HepG2 (cell line): ENCODE measurements at regions not wholly inside any gene's neighbourhood (a gene's known extent, or its start where the extent isn't known, plus 50 kb on each side); places are given as distances from the start of the nearest gene placed in this dataset.

ENCODE experiments used
- ATAC-seq: fragments of 200-7000 bp; cut with Tn5 transposase; 3 replicates; pipeline ENCODE4 v1.9.1; 2020; ENCODE audit warnings: mild to moderate bottlenecking, moderate library complexity
- BruUV-seq: library from RNA; stranded (reverse); fragments of 400-500 nt; replicated peaks from 2 replicates; lab custom pipeline; 2021; lab: Mats Ljungman, UMichigan
- CTCF ChIA-PET: fragments of 300-600 bp; formaldehyde crosslinking; extraction: SDS; loops from one replicate; lab custom pipeline; 2021; ENCODE audit warnings: low total read pairs, inconsistent platforms, low intra/inter-chr PET ratio; lab: Yijun Ruan, JAX
- POLR2A ChIA-PET: fragments of 350-600 bp; sonication (Branson Sonifier 250); formaldehyde crosslinking; loops from one replicate; lab custom pipeline; 2020; ENCODE audit warnings: antibody characterized with exemption, inconsistent platforms; lab: Yijun Ruan, JAX
- DNase-seq: peaks from one replicate; pipeline ENCODE4 v3.0.0-alpha.2; 2015; ENCODE audit warnings: low spot score
- FAIRE-seq: peaks from 3 replicates; lab custom pipeline; 2011; peaks lifted over from hg19 to GRCh38; lab: Jason Lieb, UNC
- H2AFZ ChIP-seq: one replicate; pipeline ENCODE4 v1.6.1; 2011; ENCODE audit warnings: low read length, inconsistent platforms
- H3K27ac ChIP-seq: fragments of 300-600 bp; 3 replicates; pipeline ENCODE4 v1.8.0; 2011; ENCODE audit warnings: mixed run types, mild to moderate bottlenecking, mixed read lengths, low read length, inconsistent platforms; ENCODE audit not compliant: insufficient read depth; ENCODE audit errors: extremely low read length
- H3K27me3 ChIP-seq, 2 experiments: fragments of 200-600 bp in 1 of 2; 2 replicates in 1 of 2; 3 replicates in 1 of 2; pipeline versions ENCODE4 v1.6.0 to v1.8.0; 2011; ENCODE audit warnings: low read length in 2 of 2, mild to moderate bottlenecking in 2 of 2, moderate library complexity in 2 of 2, inconsistent platforms in 1 of 2; ENCODE audit not compliant: insufficient read depth in 2 of 2, control insufficient read depth in 1 of 2
- H3K36me3 ChIP-seq, 2 experiments: fragments of 200-600 bp in 1 of 2; replicated peaks in 1 of 2; 2 replicates in 1 of 2; 3 replicates in 1 of 2; pipeline versions ENCODE4 v1.5.1 to v1.8.0; 2011; ENCODE audit warnings: low read length in 2 of 2, inconsistent platforms in 1 of 2; ENCODE audit not compliant: insufficient read depth in 2 of 2, control insufficient read depth in 1 of 2
- H3K4me1 ChIP-seq: 2 replicates; pipeline ENCODE4 v1.5.1; 2012; ENCODE audit warnings: low read length, inconsistent platforms; ENCODE audit not compliant: insufficient read depth
- H3K4me2 ChIP-seq: 2 replicates; pipeline ENCODE4 v1.6.0; 2011; ENCODE audit warnings: low read depth, low read length, inconsistent platforms
- H3K4me3 ChIP-seq, 3 experiments: fragments of 200-600 bp in 1 of 3; sonication (generic), shearing (Covaris generic) in 1 of 3; replicated peaks in 1 of 3; 2 replicates each; pipeline ENCODE4 v1.5.1; 2011 to 2016; ENCODE audit warnings: low read length in 3 of 3, inconsistent platforms in 2 of 3, low read depth in 2 of 3, mild to moderate bottlenecking in 2 of 3, control low read depth in 1 of 3, mixed read lengths in 1 of 3; ENCODE audit not compliant: insufficient read depth in 1 of 3
- H3K79me2 ChIP-seq: one replicate; pipeline ENCODE4 v1.6.1; 2011; ENCODE audit warnings: low read length, inconsistent platforms; ENCODE audit not compliant: insufficient read depth
- H3K9ac ChIP-seq: 2 replicates; pipeline ENCODE4 v1.6.0; 2011; ENCODE audit warnings: mild to moderate bottlenecking, low read depth, low read length, inconsistent platforms; ENCODE audit not compliant: insufficient read depth
- H3K9me3 ChIP-seq: 2 replicates; pipeline ENCODE4 v1.5.1; 2012; ENCODE audit warnings: mild to moderate bottlenecking, low read length
- H4K20me1 ChIP-seq: 2 replicates; pipeline ENCODE4 v1.6.0; 2011; ENCODE audit warnings: inconsistent platforms, mild to moderate bottlenecking, low read length, moderate library complexity; ENCODE audit not compliant: insufficient read depth
- ONECUT2 ChIP-seq: sonication (generic); formaldehyde crosslinking; IDR thresholded peaks from 2 replicates; pipeline ENCODE4 v1.4.0; 2020; ENCODE audit warnings: missing genetic modification reagents
- TOPORS ChIP-seq: sonication (generic); formaldehyde crosslinking; IDR thresholded peaks from 2 replicates; pipeline ENCODE4 v1.8.0; 2023; ENCODE audit warnings: mild to moderate bottlenecking, missing genetic modification reagents
- ZNF10 ChIP-seq: sonication (generic); formaldehyde crosslinking; IDR thresholded peaks from 2 replicates; pipeline ENCODE4 v1.4.0; 2020; ENCODE audit warnings: mild to moderate bottlenecking, low read depth, missing genetic modification reagents, borderline replicate concordance
- ZNF180 ChIP-seq: sonication (generic); formaldehyde crosslinking; IDR thresholded peaks from 2 replicates; pipeline ENCODE4 v1.4.0; 2020; ENCODE audit warnings: low read depth, missing genetic modification reagents, borderline replicate concordance
- ZNF235 ChIP-seq: sonication (generic); formaldehyde crosslinking; IDR thresholded peaks from 2 replicates; pipeline ENCODE4 v1.8.1; 2023; ENCODE audit warnings: mild to moderate bottlenecking, missing genetic modification reagents, borderline replicate concordance
- ZNF337 ChIP-seq: sonication (generic); formaldehyde crosslinking; IDR thresholded peaks from 2 replicates; pipeline ENCODE4 v1.5.1; 2020; ENCODE audit warnings: missing genetic modification reagents, low read depth, mild to moderate bottlenecking, borderline replicate concordance
- ZNF407 ChIP-seq: sonication (generic); formaldehyde crosslinking; IDR thresholded peaks from one replicate; pipeline ENCODE4 v1.5.1; 2020; ENCODE audit warnings: mild to moderate bottlenecking, missing genetic modification reagents; ENCODE audit errors: not compliant biosample characterization
- ZNF83 ChIP-seq: sonication (generic); formaldehyde crosslinking; IDR thresholded peaks from 2 replicates; pipeline ENCODE4 v1.4.0; 2020; ENCODE audit warnings: missing genetic modification reagents, mild to moderate bottlenecking, borderline replicate concordance
- ZZZ3 ChIP-seq: sonication (generic); formaldehyde crosslinking; IDR thresholded peaks from 2 replicates; pipeline ENCODE4 v1.4.0; 2020; ENCODE audit warnings: missing genetic modification reagents, mild to moderate bottlenecking, borderline replicate concordance
- WGBS: methylation state at CpG from one replicate; pipeline ENCODE4 v1.1.6; 2017; ENCODE audit warnings: low lambda C conversion rate; 5-methylcytosine and 5-hydroxymethylcytosine counted together
- in situ Hi-C: cut with HindIII; loops from 2 replicates; pipeline ENCODE4 v1.10.0; 2017; ENCODE audit warnings: low pct_unique_long_range_greater_than_20kb; ENCODE audit not compliant: extremely low pct_ligation_motif_present
- intact Hi-C: fragments of 100-400 bp; cut with micrococcal nuclease; formaldehyde crosslinking; loops from one replicate; pipeline ENCODE4 v1.10.0; 2022; ENCODE audit not compliant: unreplicated experiment

GRCh38 chr5:93174930-93175329, 406.1 kb downstream of the NR2F1-AS1 start (continued):
- no peak for TF ChIP-seq ZNF407
- TF ChIP-seq ZZZ3: no peak
- no peak for TF ChIP-seq TOPORS
- no peak for TF ChIP-seq ZNF235 (CRISPR knock-in tag)
- TF ChIP-seq ZNF180 (CRISPR knock-in tag): no peak

DNA sequence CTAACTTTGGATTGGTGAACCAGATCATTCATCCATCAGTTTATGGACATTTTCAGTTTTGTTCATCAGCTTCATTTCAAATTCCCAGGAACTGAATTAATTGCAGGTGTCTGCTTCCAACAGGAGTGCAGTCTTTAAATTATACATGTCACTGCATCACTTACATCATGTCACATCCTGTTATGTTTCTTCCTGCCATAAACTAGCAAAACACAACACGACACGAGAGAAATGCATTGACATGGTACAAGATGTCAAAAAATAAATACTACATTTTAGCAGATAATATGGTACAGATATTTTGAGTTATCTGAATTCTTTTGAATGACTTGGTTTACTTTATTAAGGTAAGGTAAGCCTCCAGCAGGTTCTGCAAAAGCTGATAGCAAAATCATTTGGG, 415.5 kb downstream of the NR2F1-AS1 start:
- H3K4me1 ChIP-seq: no peaks in the 10 kb centered on the region
- ATAC-seq (no peak), DNase-seq (no peak), FAIRE-seq (no peak)
- no peaks in the 10 kb centered on the region for H3K79me2 ChIP-seq
- H2AFZ ChIP-seq: no peak overlapping the region
- H3K4me2 ChIP-seq: no peak overlapping the region
- no peaks in the 10 kb centered on the region for H4K20me1 ChIP-seq
- in situ Hi-C loops: no loop called here
- intact Hi-C loops: no loop called here
- 0 out of 5 replicates have a peak, but pooled peaks cover 0 to 4% of the 10 kb centered on the region in 2 experiments for H3K27me3 ChIP-seq
- no peaks in the 10 kb centered on the region for H3K36me3 ChIP-seq
- POLR2A ChIA-PET: no interaction called here
- no peak for TF ChIP-seq ZNF337 (CRISPR knock-in tag)
- TF ChIP-seq ZNF83 (CRISPR knock-in tag): no peak
- no peak for TF ChIP-seq ZNF10 (CRISPR knock-in tag)
- TF ChIP-seq ONECUT2 (CRISPR knock-in tag): no peak
- CTCF ChIA-PET: no interaction called here
- WGBS: 19% methylated on average over 2 of the region's 2 CpGs
- no TSS peak for BruUV-seq
- no peak overlapping the region for H3K9ac ChIP-seq
- H3K27ac ChIP-seq: no peak overlapping the region
- H3K9me3 ChIP-seq: no peaks in the 10 kb centered on the region
- H3K4me3 ChIP-seq: no peak overlapping the region
